ENCODE measurements at regions not wholly inside any gene's neighbourhood (a gene's known extent, or its start where the extent isn't known, plus 50 kb on each side); places are given as distances from the start of the nearest gene placed in this dataset.

- TF ChIP-seq CTCF (IDR thresholded peaks at IDR 0.05) = no peak
- TF ChIP-seq EZH2 (IDR thresholded peaks at IDR 0.05; ENCODE audit: borderline replicate concordance, insufficient read depth, low read depth, low read length, poor library complexity, severe bottlenecking) = no peak
Measured at GRCh38 chr1:13896932-13897331, 196.9 kb downstream of the PRDM2 start.

Measured in B cell (primary cell).